Cardiac muscle cell (in vitro differentiated cells and primary cell): ENCODE measurements at regions not wholly inside any gene's neighbourhood (a gene's known extent, or its start where the extent isn't known, plus 50 kb on each side); places are given as distances from the start of the nearest gene placed in this dataset.

Experiments
- DNase-seq, 2 donors: peaks; one replicate each; pipeline versions ENCODE4 v3.0.0 to v3.0.0-alpha.2; 2010 to 2017; ENCODE audit warnings: low read depth in 1 of 2, low spot score in 1 of 2
- H3K27ac ChIP-seq: fragments of 200-600 bp; sonication (generic); 2 replicates; pipeline ENCODE4 v1.5.1; 2016
- H3K27me3 ChIP-seq: fragments of 200-600 bp; sonication (generic); 2 replicates; pipeline ENCODE4 v1.6.0; 2016; ENCODE audit warnings: control low read depth
- H3K36me3 ChIP-seq: fragments of 200-600 bp; sonication (generic); 2 replicates; pipeline ENCODE4 v1.5.1; 2016; ENCODE audit warnings: control low read depth
- H3K4me1 ChIP-seq: fragments of 200-600 bp; sonication (generic); 2 replicates; pipeline ENCODE4 v1.8.1; 2017; ENCODE audit warnings: low read depth, mild to moderate bottlenecking, mixed run types
- H3K4me3 ChIP-seq: fragments of 200-600 bp; sonication (generic); 2 replicates; pipeline ENCODE4 v1.5.1; 2016; ENCODE audit warnings: mild to moderate bottlenecking
- H3K9me3 ChIP-seq: fragments of 200-600 bp; sonication (generic); 2 replicates; pipeline ENCODE4 v1.5.1; 2017; ENCODE audit warnings: low read depth, mild to moderate bottlenecking, control low read depth
- CTCF ChIP-seq: IDR thresholded peaks from 2 replicates; pipeline ENCODE4 v1.5.1; 2012; ENCODE audit warnings: low read depth, mild to moderate bottlenecking, low read length

GRCh38 chr6:30411515-30412207, 66.7 kb downstream of the RPP21 start:
- Histone ChIP-seq H3K4me1 (no peaks in the 10 kb centered on the region), H3K36me3 (no peaks in the 10 kb centered on the region), H3K27ac (no peak overlapping the region), H3K4me3 (no peak overlapping the region), H3K9me3 (no peaks in the 10 kb centered on the region), H3K27me3 (peaks cover 10% of the 10 kb centered on the region)
- peak; percentile 88 for TF ChIP-seq CTCF
- peak; percentile 57 to 61 for DNase-seq

GRCh38 chr6:30418448-30418847, 70.9 kb upstream of the HLA-E start:
- H3K36me3 ChIP-seq, result no peaks in the 10 kb centered on the region
- H3K27ac ChIP-seq, result no peak overlapping the region
- no peaks in the 10 kb centered on the region for H3K9me3 ChIP-seq
- no peak for TF ChIP-seq CTCF
- peaks cover 48% of the 10 kb centered on the region for H3K27me3 ChIP-seq
- no peak for DNase-seq
- no peaks in the 10 kb centered on the region for H3K4me1 ChIP-seq
- H3K4me3 ChIP-seq, result no peak overlapping the region

- Histone ChIP-seq H3K4me3 (no peak overlapping the region), H3K9me3 (no peaks in the 10 kb centered on the region), H3K36me3 (no peaks in the 10 kb centered on the region), H3K27ac (no peak overlapping the region), H3K27me3 (peaks cover 24% of the 10 kb centered on the region), H3K4me1 (no peaks in the 10 kb centered on the region)
- no peak for DNase-seq
- no peak for TF ChIP-seq CTCF
These were observed 64.8 kb upstream of the HLA-E start for GRCh38 chr6:30424549-30424948.
